Inflammatory macrophage treated with lipopolysaccharide for 4 hours (primary cell): ENCODE measurements at regions not wholly inside any gene's neighbourhood (a gene's known extent, or its start where the extent isn't known, plus 50 kb on each side); places are given as distances from the start of the nearest gene placed in this dataset.
"Not testable (repeated sequence)": the region's sequence is repeated elsewhere in the genome, so short reads cannot be mapped to it uniquely, and the experiment has no call there.

Experiments used
- DNase-seq: peaks from one replicate; pipeline ENCODE4 v3.0.0-alpha.2; 2020

DNA sequence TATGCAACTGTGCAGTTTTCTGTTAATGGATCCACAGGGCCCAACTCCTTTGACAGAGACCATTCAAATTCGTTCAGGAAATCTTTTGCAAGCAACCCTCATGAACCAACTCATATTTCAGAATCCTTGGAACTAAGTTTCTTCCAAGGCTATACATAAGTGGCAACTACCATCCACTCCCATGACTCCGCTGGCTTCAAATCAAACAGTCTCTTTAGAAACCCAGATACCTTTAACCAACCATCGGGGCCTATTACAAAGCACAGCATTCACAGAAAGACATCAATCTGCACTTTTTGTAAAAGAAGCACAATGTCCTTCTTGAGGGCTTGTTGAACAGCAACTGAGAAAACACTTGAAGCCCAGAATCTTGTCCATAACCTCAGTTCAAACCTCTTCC lies 526.9 kb downstream of the DTWD2 start:
- DNase-seq: no peak

DNA sequence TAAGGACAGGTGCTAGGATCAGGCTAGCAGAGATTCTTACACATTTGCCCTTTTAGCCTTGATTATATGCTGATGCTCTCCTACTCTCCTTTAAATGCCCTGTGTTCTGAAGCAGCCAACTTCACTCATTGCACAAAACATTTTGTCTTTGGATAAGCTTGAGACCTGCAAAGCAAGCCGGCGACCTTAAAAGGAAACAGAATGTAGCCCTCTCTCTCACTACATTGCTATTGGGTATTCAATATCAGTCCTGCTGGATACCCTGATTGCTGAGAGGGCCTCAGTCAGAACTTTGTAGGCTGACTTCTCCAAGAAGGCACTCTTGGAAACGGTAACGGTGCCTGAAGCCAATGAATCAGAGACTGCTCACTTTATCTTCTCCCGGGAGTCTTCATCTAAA lies 528.9 kb downstream of the DTWD2 start:
- no peak for DNase-seq

DNA sequence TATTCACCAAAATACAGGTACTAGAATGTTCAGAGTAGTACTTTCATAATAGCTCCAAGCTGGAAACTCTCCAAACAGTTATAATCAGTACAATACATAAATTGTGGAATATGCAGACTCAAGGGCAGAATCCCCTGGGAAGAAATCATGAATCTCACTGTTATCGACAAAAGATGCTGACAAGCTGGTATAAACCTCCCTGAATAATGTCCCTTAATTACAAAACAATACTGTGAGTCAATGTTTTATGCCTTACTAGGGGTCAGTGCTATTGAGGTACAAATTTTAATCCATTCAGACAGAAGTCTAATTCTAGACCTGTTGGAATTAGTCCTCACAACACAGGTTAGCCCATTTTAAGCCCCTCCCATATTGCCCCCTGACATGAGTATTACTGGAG lies 532.3 kb downstream of the DTWD2 start:
- DNase-seq: no peak

DNA sequence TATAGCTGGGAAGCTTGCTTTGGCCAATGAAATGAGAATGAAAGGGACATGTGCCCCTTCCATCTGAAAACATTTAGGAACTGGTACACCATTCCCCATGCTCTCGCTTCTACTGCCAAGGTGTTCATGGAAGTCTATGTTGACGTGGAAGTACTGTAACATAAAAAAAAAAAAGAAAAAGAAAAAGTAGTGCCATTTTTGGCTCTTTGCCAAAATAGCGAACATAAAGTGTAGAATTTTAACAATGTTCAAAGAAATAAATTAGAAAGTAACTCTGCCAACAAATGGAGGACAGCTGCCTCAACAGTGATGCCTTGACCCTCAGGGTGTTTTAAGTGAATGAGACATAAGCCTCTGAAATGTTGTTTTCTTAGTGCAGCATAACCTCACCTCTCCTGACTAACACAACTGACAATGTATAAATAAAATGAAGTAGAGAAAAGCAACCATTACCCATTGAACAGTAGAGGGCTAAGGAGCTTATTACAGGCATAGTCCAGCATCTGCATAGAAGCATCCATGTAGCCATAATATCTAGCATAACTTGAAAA lies 536.6 kb downstream of the DTWD2 start:
- no peak for DNase-seq

DNA sequence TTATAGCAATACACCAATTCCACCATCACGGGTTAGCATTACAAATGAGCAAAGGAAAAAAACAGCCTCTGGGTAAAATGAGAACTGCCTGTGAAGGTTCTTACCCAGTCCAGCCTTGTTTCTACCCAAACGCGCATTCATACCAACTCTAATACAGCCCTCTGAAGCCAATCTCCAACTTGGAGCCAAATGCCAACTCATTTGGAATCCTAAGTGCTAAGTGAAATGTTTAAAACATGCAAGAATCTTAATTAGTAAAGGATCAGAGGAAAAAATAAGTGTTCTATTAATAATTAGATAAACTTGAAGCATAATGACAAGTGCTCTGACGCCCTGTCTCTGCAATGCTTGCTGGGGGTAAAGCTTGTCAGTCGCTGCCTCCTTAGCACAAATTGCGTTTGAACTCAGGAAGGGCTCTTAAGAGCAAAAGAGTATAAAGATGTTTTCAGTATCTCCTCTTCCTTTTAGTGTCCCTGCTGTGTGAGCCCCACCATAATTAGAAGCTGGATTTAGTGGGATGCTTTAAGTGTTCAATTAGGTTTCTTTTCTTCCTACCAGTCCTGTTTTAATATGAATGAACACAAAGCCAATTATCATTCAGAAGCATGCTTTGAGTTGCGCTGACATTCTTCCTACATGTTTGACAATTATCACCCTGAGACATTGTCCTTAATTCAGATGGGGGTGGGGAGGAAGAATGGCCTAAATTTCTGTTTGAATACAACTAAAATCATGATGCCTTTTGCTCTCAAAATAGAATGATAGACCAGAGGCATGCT lies 537.6 kb downstream of the DTWD2 start:
- DNase-seq: no peak

DNA sequence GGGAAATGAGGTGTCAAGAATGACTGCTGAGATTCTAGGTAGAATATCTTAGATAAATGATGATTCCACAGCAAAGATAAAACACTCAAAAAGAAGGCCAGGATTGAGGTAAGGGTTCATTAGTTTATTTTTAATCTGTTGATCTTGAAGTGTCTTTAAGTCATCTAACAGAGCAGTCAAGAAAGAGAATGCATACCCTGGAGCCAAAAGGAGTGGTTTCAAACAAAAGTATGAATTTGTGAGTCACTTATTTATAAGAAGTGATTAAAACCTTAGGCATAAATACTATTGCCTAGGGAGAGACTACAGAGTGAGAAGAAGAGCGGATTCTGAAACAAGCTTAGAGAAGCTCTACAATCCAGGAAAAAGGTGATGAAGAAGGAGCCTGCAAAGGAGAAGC lies 541.0 kb downstream of the DTWD2 start:
- DNase-seq: no peak

DNA sequence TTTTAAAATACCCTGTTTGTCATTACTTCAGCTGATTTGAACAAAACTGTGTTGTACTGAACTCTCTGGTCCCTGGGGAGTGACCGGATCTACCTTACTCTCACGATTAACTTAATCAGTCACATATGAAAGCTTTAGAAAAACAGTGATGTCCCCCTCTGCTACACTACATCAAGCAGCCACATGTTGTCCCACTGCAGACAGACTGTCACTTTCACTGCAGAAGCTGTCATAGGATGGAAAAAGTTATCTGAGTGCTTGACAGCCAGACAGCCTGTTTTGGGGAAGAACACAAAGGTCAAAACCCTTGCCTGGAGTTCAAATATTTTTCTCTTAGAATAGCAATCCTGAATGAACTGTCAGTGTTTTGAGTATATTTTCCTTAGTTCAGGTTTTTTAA lies 546.4 kb downstream of the DTWD2 start:
- no peak for DNase-seq

DNA sequence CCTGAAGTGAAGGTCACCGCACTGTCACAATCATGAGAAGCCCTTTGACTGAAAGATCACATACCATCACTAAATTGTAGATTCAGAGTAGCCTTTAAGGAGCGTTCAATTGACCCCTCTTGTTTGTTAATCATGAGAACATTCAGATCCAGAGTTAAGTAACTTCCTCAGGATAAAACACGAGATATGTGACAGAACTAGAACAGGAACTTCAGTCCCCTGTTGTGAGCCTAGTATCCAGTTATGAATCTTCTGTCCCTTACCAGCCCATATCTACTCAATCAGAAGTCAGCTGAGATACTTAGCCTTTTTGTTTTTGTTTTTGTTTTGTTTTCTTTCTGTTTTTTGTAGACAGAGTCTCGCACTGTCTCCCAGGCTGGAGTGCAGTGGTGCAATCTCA lies 547.3 kb downstream of the DTWD2 start:
- DNase-seq: no peak

DNA sequence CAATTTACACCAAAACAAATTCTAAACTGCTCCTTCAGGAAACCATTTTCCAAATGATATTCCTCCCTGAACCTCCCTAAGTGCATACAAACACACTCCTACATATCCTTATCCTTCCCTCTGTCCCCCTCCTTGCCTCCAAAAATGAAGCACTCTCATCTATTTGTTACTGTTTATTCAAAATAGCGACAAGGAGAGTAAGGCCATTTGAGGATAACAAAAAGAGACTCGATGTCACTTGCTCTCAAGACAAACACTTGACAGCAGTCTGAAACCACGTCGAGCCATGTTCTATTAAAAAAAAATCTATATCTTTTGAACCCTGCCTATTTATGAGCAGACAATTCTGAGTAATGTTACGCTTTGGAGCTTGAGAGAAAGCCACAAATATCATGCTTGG lies 547.9 kb downstream of the DTWD2 start:
- DNase-seq: no peak

DNA sequence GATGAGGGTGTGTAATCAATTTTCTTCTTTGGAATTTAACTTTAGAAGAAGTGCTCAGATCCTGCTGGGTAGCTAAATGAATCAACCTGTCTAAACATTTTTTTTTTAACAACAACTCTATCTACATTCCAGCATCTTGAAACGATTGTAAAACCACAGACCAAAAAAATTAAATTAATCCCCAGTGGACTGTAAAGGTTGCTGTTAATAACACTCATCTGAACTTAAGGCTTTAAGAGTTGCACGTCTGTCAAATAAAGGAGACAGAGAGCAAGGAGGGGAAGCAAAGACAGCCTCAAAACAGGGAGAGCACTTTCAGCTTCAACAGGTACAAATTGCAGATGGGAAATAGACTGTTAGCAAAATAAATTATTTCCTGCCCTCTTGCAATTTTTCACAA lies 548.5 kb downstream of the DTWD2 start:
- DNase-seq: no peak

DNA sequence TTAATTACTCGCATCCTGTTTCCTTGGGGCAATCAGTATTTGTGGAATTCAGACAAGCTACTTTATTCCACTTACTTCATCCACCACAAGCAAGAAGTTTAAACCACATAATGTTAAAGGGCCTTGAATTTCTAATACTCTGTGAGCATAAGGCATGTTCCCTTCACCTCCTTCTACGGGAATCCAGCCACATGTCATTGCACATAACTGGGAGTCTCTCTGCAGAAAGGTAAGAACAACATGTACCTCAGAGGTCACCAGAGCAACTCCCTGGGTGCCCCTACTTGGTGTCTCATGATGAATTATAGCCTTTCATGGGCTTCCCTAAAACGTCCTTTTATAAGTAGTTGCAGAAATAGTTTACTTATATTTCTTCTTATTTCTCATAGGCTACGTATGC lies 553.2 kb downstream of the DTWD2 start:
- DNase-seq: no peak

DNA sequence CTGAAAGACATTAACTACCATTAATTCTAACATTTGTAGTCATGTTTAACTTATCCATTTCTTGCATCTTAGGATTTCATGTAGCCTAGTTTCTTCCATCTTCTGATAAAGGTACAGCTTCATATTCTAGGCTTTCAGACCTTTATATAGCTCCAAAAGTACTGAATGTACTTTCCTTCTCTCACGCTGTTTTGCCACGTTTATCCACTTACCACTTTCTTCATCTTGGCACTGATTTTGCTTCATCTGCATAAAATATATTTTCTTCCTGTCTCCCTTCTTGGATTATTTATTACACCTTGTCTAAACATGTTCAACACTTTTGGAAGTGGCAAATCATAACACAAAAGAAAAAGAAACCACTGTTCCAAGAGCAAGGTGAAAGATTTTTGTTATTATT lies 553.8 kb downstream of the DTWD2 start:
- no peak for DNase-seq

DNA sequence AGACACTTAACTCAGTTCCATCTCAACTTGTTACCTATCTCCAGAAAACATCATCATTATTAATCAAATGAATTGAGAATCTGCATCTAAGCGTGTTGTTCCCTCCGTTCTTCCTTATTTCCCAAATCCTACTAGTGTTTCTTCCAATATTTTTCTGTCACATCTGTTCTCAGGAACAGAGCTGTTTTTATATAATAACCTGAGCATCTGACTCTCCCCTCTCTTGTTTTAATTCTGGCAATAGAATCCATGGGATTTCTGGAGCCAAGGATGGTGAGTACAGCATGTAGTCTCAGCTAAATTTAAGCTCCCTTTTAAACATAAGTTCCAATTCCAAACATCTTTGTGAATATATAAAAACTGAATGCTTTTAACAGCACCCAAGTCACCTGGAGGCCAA lies 558.3 kb downstream of the DTWD2 start:
- DNase-seq: no peak

DNA sequence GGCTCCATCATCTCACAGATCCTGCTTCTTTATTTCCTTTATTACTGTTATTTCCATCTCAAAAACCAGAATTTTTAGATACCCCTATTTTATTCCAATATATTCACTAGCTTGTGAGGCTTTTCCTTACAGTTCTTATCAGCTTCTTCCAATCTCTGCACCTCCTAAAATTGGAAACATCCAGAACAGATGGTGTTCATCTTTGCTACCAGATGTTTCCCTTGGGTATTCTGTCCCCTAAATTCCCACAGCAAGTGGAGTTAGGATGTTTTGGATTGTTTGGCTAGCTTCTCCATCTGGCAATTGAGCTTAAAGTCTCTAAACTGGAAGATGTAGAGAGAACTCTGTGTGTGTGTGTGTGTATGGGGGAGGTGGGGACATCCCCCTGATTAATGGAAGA lies 580.4 kb downstream of the DTWD2 start:
- no peak for DNase-seq

DNA sequence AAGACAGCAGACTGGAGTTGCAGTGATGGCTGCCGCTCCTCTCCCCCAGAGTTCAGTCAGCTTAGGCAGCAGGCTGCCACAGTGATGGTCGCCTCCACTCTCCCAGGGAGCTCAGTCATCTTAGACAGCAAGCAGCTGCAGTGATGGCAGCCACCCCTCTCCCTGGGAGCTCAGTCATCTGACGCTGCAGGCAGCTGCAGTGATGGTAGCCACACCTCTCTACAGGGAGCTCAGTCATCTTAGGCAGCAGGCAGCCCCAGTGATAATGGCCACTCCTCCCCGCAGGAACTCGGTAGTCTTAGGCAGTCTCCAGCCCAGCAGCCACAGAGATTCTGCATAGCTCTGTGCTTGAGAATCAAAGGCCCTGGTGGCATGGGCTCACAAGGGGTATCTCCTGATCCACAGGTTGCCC lies 582.7 kb downstream of the DTWD2 start:
- DNase-seq: no peak

DNA sequence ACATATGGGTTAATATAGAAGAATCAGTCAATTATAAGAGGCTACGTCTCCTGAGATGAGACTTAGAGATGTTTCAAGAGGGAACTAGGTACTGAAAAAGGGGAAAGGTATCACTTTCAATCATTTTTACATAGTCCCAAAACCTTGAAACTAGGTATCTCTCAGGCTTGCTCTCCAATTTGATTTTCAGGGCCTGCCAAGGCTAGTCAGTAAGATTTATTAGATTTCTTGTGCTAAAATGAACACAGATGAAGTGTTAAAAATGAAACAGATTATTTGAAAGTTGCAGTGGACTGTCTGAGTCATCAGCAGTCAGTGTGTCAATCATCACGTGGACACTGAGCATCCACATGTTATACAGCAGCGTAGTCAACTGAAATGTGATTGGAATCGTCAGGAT lies 591.1 kb downstream of the DTWD2 start:
- DNase-seq: no peak

DNA sequence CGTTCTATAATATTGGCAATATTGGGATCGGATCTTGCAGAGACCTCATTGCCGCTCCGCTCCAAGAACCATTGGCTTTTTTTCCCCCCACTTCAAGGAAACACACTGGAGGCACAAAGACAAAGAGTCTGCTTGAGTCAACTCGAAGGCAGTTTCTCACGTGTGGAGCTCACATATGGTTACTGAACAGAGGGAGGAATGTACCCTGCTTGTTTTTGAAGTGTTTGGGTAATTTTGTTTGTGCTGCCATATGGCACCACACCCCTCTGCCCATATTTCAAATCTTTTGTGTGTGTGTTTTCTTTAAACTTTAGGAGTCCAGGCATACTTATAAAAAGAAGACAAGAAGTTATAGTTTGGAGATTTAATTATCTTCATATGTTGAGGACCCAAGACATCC lies 595.9 kb downstream of the DTWD2 start:
- no peak for DNase-seq

DNA sequence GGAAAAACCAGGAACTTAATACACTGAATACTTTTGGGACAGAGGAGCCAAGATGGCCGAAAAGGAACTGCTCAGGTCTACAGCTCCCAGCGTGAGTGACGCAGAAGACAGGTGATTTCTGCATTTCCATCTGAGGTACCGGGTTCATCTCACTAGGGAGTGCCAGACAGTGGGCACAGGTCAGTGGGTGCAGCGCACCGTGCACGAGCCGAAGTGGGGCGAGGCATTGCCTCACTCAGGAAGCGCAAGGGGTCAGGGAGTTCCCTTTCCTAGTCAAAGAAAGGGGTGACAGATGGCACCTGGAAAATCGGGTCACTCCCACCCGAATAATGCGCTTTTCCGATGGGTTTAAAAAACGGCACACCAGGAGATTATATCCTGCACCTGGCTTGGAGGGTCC lies 605.4 kb downstream of the DTWD2 start:
- not testable (repeated sequence) for DNase-seq

DNA sequence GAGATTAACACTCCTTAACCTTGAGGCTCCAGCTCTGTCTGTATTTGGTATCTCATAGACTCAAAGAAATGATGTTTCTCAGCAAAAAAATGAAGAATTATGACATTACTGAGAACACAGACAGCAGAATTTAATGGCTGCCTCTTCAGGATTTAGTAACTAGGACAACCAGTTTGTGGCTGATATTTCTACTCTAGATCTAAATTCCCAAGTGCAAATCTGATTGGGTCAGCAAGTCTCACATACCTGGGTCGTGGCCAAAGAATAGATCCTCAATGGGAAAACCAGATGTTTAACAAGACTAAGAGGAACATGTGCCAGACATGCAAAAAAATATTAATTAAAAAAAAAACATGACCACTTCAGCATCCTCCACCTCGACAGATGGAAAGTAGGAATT lies 608.9 kb downstream of the DTWD2 start:
- DNase-seq: no peak

DNA sequence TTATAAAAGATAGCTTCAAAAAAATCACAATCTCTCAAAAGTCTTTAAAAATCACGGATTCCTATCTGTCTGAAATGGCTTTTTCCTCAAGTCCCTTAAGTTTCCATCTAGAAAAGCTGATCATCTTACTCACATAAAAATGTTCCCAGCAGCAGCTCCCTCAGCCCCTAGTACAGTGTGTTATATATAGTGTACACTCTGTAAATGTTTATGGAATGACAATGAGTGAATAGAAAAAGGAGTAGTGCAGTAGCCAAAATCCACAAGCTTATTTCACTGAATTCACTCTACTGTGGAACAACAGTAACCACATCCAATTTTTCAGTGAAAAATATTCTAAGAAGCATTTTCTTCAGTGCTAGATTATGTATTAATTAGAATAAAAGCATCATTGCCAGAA lies 609.4 kb downstream of the DTWD2 start:
- no peak for DNase-seq

DNA sequence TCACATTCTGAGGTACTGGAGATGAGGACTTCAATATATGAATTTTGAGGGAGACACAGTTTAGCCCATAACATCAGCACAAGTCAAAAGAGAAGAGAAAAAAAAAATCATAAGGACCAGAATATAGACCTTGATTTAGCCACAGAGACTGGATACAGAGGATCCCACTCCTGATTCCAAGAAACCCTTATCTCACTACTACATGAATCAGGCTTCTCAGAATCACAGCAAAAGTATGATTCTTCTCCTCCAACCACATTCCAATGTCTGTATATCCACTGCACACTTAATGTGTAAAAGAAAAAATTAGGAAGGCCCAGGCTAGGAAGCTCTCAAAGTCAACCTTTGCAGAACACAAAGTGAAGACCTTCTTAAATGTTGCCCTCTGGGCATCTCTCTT lies 610.9 kb downstream of the DTWD2 start:
- no peak for DNase-seq

DNA sequence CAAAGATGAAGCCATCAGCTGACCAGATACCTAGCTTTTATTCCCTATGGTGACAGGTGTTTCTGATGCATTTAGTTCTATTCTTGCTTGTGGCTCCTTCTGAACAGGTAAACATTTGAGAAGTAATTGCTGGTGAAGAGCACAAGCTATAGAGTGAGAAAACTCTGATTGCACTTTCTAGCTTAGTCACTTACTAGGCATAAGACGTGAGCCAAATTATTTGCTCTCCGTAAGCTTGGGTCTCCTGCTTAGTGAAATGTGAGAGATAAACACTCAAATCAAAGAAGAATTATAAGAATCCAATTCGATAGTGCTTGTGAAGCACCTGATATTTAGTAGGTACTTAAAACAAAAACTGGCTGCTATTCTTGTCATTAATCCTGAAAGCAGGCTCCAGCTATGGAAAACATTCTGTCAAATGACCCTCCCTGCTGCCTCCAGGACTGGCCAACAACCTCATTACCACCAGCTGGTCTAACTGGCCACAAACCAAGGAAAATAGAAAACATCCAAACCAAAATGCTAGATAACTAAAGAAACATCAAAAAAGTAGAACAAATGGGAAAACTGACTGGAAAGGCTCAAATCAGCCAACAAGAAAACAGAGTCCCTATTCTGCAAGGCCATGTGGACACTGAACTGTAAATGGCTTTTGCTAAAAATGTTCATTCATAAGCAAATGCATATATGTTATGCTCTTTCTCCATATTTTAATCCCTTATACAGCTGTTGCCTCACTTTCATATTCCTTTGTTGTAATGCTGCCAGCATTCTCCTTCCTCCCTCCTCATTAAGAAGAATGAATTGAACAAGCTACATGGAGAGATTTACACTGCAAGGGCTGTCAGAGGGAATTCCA lies 616.1 kb downstream of the DTWD2 start:
- no peak for DNase-seq

DNA sequence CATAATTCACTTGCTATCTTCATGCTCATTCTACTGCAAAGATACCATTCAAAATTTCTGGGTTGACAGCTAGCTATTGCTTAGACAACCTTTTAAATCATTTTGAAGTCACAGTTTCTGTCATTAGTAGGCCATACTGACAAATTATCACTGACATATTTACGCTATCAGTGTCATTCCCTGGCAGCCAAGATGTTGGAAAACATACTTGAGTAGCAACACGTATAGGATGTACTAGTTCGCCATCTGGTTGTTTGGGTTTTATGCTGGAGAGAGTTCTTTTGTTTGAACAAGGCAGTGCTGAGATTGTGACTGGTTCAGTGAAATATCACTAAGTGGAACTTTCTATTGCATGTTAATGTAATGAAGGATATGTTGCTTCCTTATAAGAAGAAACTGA lies 621.9 kb downstream of the DTWD2 start:
- no peak for DNase-seq

DNA sequence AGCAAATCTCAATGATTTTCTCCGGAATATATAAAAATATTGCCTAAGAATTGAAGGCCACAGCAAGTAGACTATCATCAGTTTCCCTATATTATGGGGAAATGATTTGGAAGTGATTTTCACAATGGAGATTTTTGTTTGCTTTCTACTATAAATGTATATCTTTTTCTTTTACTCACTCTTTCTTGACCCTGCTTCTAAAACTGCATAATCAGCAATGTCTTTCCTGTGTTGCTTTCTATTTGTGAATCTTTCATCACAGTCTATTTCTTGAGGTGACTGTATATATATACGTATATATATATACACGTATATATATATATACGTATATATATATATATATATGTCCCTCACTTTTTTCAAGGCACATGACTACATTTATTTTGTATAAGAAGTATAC lies 622.6 kb downstream of the DTWD2 start:
- no peak for DNase-seq
